UCSD-AML1 (cell line): ENCODE measurements at regions not wholly inside any gene's neighbourhood (a gene's known extent, or its start where the extent isn't known, plus 50 kb on each side); places are given as distances from the start of the nearest gene placed in this dataset.

Source experiments
- DNase-seq: peaks from one replicate; lab custom pipeline; 2025; ENCODE audit not compliant: unreplicated experiment; lab: John Stamatoyannopoulos, UW

GRCh38 chrX:126064901-126065541, 101.1 kb downstream of the DCAF12L2 start:
- no peak for DNase-seq

GRCh38 chrX:126065901-126066660, 100.0 kb downstream of the DCAF12L2 start:
- DNase-seq, result no peak
